ENCODE measurements at regions not wholly inside any gene's neighbourhood (a gene's known extent, or its start where the extent isn't known, plus 50 kb on each side); places are given as distances from the start of the nearest gene placed in this dataset.

- no peak for DNase-seq
- no peaks in the 10 kb centered on the region for H3K4me1 ChIP-seq (ENCODE audit: insufficient read depth)
- H3K27ac ChIP-seq, result no peak overlapping the region
- no peaks in the 10 kb centered on the region for H3K27me3 ChIP-seq
- TF ChIP-seq POLR2A (IDR thresholded peaks at IDR 0.05) (no peak), CTCF (IDR thresholded peaks at IDR 0.05) (no peak), EP300 (IDR thresholded peaks at IDR 0.05) (no peak)
- H3K9me3 ChIP-seq, result no peaks in the 10 kb centered on the region
- intact Hi-C loops (cut with DNase I), result no loop called here
- WGBS, 3 donors, result 59 to 70% (median 67%) methylated on average over 3 of the region's 3 CpGs
- no peaks in the 10 kb centered on the region for H3K36me3 ChIP-seq
- H3K4me3 ChIP-seq, result no peak overlapping the region
These were observed 317.4 kb upstream of the UBE2E3 start for GRCh38 chr2:180662941-180663471.

- intact Hi-C loops (cut with DNase I), result no loop called here
- H3K9me3 ChIP-seq, result no peaks in the 10 kb centered on the region
- no peaks in the 10 kb centered on the region for H3K36me3 ChIP-seq
- no peak for DNase-seq
- H3K27ac ChIP-seq, result no peak overlapping the region
- no peaks in the 10 kb centered on the region for H3K4me1 ChIP-seq (ENCODE audit: insufficient read depth)
- WGBS, 3 donors, result 79 to 88% (median 86%) methylated on average over 1 of the region's 1 CpG
- no peak for TF ChIP-seq EP300 (IDR thresholded peaks at IDR 0.05)
- TF ChIP-seq CTCF (IDR thresholded peaks at IDR 0.05), result no peak
- no peak for TF ChIP-seq POLR2A (IDR thresholded peaks at IDR 0.05)
- no peak overlapping the region for H3K4me3 ChIP-seq
- no peaks in the 10 kb centered on the region for H3K27me3 ChIP-seq
These were observed 317.9 kb upstream of the UBE2E3 start for GRCh38 chr2:180662521-180662920.

GRCh38 chr2:180661686-180662030, 318.7 kb upstream of the UBE2E3 start:
- no peaks in the 10 kb centered on the region for H3K9me3 ChIP-seq
- H3K36me3 ChIP-seq, result no peaks in the 10 kb centered on the region
- no peak for TF ChIP-seq CTCF (IDR thresholded peaks at IDR 0.05)
- TF ChIP-seq POLR2A (IDR thresholded peaks at IDR 0.05), result no peak
- TF ChIP-seq EP300 (IDR thresholded peaks at IDR 0.05), result no peak
- WGBS, 3 donors, result 50 to 64% (median 54%) methylated on average over 1 of the region's 1 CpG
- no peak overlapping the region for H3K4me3 ChIP-seq
- H3K27ac ChIP-seq, result no peak overlapping the region
- no peak for DNase-seq
- H3K4me1 ChIP-seq (ENCODE audit: insufficient read depth), result no peaks in the 10 kb centered on the region
- H3K27me3 ChIP-seq, result no peaks in the 10 kb centered on the region
- intact Hi-C loops (cut with DNase I), result no loop called here

GRCh38 chr2:180660881-180661685, 319.3 kb upstream of the UBE2E3 start:
- DNase-seq, result no peak
- no peak for TF ChIP-seq CTCF (IDR thresholded peaks at IDR 0.05)
- no peak for TF ChIP-seq EP300 (IDR thresholded peaks at IDR 0.05)
- no peak for TF ChIP-seq POLR2A (IDR thresholded peaks at IDR 0.05)
- intact Hi-C loops (cut with DNase I), result no loop called here
- Histone ChIP-seq H3K9me3 (no peaks in the 10 kb centered on the region), H3K4me1 (ENCODE audit: insufficient read depth) (no peaks in the 10 kb centered on the region), H3K27me3 (no peaks in the 10 kb centered on the region), H3K27ac (no peak overlapping the region), H3K4me3 (no peak overlapping the region), H3K36me3 (no peaks in the 10 kb centered on the region)
- WGBS, 3 donors, result 56 to 69% (median 69%) methylated on average over 5 of the region's 5 CpGs
